Astrocyte (in vitro differentiated cells and primary cell): ENCODE measurements at regions not wholly inside any gene's neighbourhood (a gene's known extent, or its start where the extent isn't known, plus 50 kb on each side); places are given as distances from the start of the nearest gene placed in this dataset.

Experiments
- CTCF ChIP-seq: IDR thresholded peaks from 2 replicates; pipeline ENCODE4 v1.5.1; 2011; ENCODE audit warnings: low read depth, mild to moderate bottlenecking, inconsistent platforms, low read length, moderate library complexity; ENCODE audit not compliant: insufficient read depth
- EZH2 ChIP-seq: IDR thresholded peaks from 2 replicates; pipeline ENCODE4 v1.6.1; 2012; ENCODE audit warnings: mild to moderate bottlenecking, low read length, inconsistent platforms; ENCODE audit not compliant: insufficient read depth

- TF ChIP-seq CTCF: no peak
- no peak for TF ChIP-seq EZH2
These were observed 52.4 kb upstream of the IGSF21 start for GRCh38 chr1:18055156-18055555.
